Loucy (cell line): ENCODE measurements at regions not wholly inside any gene's neighbourhood (a gene's known extent, or its start where the extent isn't known, plus 50 kb on each side); places are given as distances from the start of the nearest gene placed in this dataset.

Experiments
- H2AFZ ChIP-seq: fragments of 200-600 bp; sonication (generic); 2 replicates; pipeline ENCODE4 v1.6.0; 2016; ENCODE audit warnings: antibody characterized with exemption, mild to moderate bottlenecking, low read length, moderate library complexity
- H3F3A ChIP-seq: fragments of 200-600 bp; 2 replicates; pipeline ENCODE4 v1.6.0; 2016; ENCODE audit warnings: antibody characterized with exemption, low read depth, mild to moderate bottlenecking
- H3K27me3 ChIP-seq: fragments of 200-600 bp; sonication (generic); 2 replicates; pipeline ENCODE4 v1.6.1; 2014; ENCODE audit warnings: low read length, mild to moderate bottlenecking; ENCODE audit not compliant: insufficient read depth, poor library complexity, severe bottlenecking
- H3K36me3 ChIP-seq: fragments of 200-600 bp; sonication (generic); 2 replicates; pipeline ENCODE4 v1.6.1; 2016; ENCODE audit warnings: low read length; ENCODE audit not compliant: insufficient read depth
- H3K4me1 ChIP-seq: fragments of 200-600 bp; sonication (generic); 2 replicates; pipeline ENCODE4 v1.5.1; 2014; ENCODE audit warnings: low read length, mild to moderate bottlenecking; ENCODE audit not compliant: insufficient read depth, poor library complexity, severe bottlenecking
- H3K4me2 ChIP-seq: fragments of 200-600 bp; sonication (generic); 2 replicates; pipeline ENCODE4 v1.6.0; 2014; ENCODE audit warnings: antibody characterized with exemption, low read length, low read depth, mild to moderate bottlenecking; ENCODE audit not compliant: poor library complexity, severe bottlenecking
- H3K4me3 ChIP-seq: fragments of 200-600 bp; sonication (generic); 2 replicates; pipeline ENCODE4 v1.5.1; 2014; ENCODE audit warnings: low read length, mild to moderate bottlenecking, mixed read lengths; ENCODE audit not compliant: poor library complexity, severe bottlenecking
- H3K79me2 ChIP-seq: fragments of 200-600 bp; sonication (generic); 2 replicates; pipeline ENCODE4 v1.6.1; 2014; ENCODE audit warnings: low read length; ENCODE audit not compliant: insufficient read depth
- H3K9ac ChIP-seq: fragments of 200-600 bp; sonication (generic); 2 replicates; pipeline ENCODE4 v1.6.0; 2014; ENCODE audit warnings: mild to moderate bottlenecking, low read depth, low read length, moderate library complexity; ENCODE audit not compliant: poor library complexity, severe bottlenecking
- H3K9me2 ChIP-seq: fragments of 200-600 bp; sonication (generic); replicated peaks from 2 replicates; pipeline ENCODE4 v1.6.1; 2016; ENCODE audit warnings: low read depth, low read length, mixed read lengths
- H3K9me3 ChIP-seq: fragments of 200-600 bp; sonication (generic); 2 replicates; pipeline ENCODE4 v1.6.1; 2014; ENCODE audit warnings: mild to moderate bottlenecking, antibody characterized with exemption, low read length, low read depth; ENCODE audit not compliant: insufficient read depth
- H4K20me1 ChIP-seq: fragments of 200-600 bp; sonication (generic); 2 replicates; pipeline ENCODE4 v1.6.0; 2014; ENCODE audit warnings: antibody characterized with exemption, low read length, mild to moderate bottlenecking; ENCODE audit not compliant: insufficient read depth, poor library complexity, severe bottlenecking
- CTCF ChIP-seq: fragments of 200-600 bp; sonication (generic); conservative IDR thresholded peaks from 2 replicates; pipeline ENCODE4 v1.5.1; 2014; ENCODE audit warnings: mild to moderate bottlenecking, antibody characterized with exemption, low read length
- EZH2phosphoT487 ChIP-seq: fragments of 200-600 bp; IDR thresholded peaks from 2 replicates; pipeline ENCODE4 v1.6.1; 2018; ENCODE audit warnings: antibody characterized with exemption, mild to moderate bottlenecking, moderate library complexity, borderline replicate concordance

DNA sequence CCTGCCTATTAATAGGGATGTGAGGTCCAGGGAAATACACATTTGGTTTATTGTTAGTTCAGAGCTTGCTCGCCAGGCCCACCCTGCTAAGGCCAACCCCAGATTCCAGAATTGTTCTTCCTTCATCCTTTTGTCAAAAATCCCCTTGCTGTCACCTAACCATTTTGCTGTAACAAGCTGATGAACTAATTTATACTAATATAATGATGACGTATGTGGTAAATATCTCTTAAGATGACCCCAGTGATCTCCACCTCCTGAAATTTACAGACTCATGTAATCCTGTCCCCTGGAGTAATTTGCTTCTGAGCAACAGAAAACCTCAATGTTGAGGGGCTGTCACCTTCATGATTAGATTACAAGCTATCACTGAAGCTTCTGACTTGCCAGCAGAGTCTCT is 236.3 kb upstream of the N4BP1 start:
- no peaks in the 10 kb centered on the region for H3K27me3 ChIP-seq
- H2AFZ ChIP-seq: no peak overlapping the region
- H3K4me1 ChIP-seq: no peaks in the 10 kb centered on the region
- H3F3A ChIP-seq: no peaks in the 10 kb centered on the region
- H3K36me3 ChIP-seq: no peaks in the 10 kb centered on the region
- H3K9ac ChIP-seq: no peak overlapping the region
- no peak overlapping the region for H3K4me2 ChIP-seq
- H3K79me2 ChIP-seq: no peaks in the 10 kb centered on the region
- H4K20me1 ChIP-seq: no peaks in the 10 kb centered on the region
- TF ChIP-seq CTCF: no peak
- TF ChIP-seq EZH2phosphoT487: no peak
- no peaks in the 10 kb centered on the region for H3K9me3 ChIP-seq
- no peaks in the 10 kb centered on the region for H3K9me2 ChIP-seq
- H3K4me3 ChIP-seq: no peak overlapping the region

DNA sequence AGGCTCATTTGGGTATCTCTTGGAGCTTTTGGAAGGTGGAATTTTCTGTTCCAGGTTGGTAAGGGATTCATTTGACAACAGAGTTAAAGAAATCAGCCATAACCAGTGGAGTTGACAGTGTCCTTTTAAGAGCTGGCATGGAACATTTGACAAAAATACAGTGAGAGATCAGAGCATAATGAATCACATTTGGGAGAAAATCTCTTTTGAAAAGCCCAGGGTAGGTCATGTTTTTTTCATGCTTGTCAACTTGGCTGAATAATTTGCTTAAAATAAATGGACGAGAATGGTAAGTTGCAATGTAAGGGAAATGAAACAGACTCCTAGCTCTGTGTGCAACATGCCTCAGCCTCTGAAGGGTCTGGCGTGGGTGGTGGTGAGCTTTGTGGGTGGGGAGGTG is 235.3 kb upstream of the N4BP1 start:
- H3K4me3 ChIP-seq: no peak overlapping the region
- no peaks in the 10 kb centered on the region for H3K27me3 ChIP-seq
- no peak for TF ChIP-seq EZH2phosphoT487
- TF ChIP-seq CTCF: no peak
- no peaks in the 10 kb centered on the region for H3K4me1 ChIP-seq
- no peak overlapping the region for H3K4me2 ChIP-seq
- H3K9me2 ChIP-seq: no peaks in the 10 kb centered on the region
- H3K9me3 ChIP-seq: no peaks in the 10 kb centered on the region
- no peaks in the 10 kb centered on the region for H3F3A ChIP-seq
- no peak overlapping the region for H3K9ac ChIP-seq
- no peaks in the 10 kb centered on the region for H3K79me2 ChIP-seq
- H2AFZ ChIP-seq: no peak overlapping the region
- no peaks in the 10 kb centered on the region for H3K36me3 ChIP-seq
- no peaks in the 10 kb centered on the region for H4K20me1 ChIP-seq

DNA sequence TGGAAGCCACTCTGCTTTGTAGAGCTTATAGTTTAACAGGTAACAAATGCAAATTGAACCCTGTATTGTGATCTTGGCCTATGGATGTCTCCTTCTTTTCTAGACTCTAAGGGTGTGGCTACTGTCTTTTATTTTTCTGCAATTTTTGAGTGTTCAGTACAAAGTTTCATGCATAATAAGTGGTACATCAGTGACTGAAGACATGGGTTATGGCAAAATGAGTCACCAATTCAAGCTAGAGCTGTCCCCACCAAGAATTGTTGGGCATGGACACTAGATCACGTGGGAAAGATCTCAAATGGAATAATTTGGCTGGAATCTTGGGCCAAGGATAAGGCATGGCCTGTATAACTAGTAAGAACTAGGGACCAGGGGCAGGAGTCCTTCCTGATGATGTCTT is 228.4 kb upstream of the N4BP1 start:
- Histone ChIP-seq H2AFZ (no peak overlapping the region), H3K4me3 (no peak overlapping the region), H3K9me3 (no peaks in the 10 kb centered on the region), H3F3A (no peaks in the 10 kb centered on the region), H4K20me1 (no peaks in the 10 kb centered on the region), H3K4me1 (no peaks in the 10 kb centered on the region), H3K9ac (no peak overlapping the region), H3K9me2 (no peaks in the 10 kb centered on the region), H3K27me3 (no peaks in the 10 kb centered on the region), H3K79me2 (no peaks in the 10 kb centered on the region), H3K4me2 (no peak overlapping the region), H3K36me3 (no peaks in the 10 kb centered on the region)
- no peak for TF ChIP-seq EZH2phosphoT487
- no peak for TF ChIP-seq CTCF
